Glutamatergic neuron (in vitro differentiated cells): ENCODE measurements at regions not wholly inside any gene's neighbourhood (a gene's known extent, or its start where the extent isn't known, plus 50 kb on each side); places are given as distances from the start of the nearest gene placed in this dataset.

ENCODE experiments used
- DNase-seq: peaks from one replicate; pipeline ENCODE4 v3.0.0; 2022
- H3K27ac Mint-ChIP-seq: one replicate; pipeline ENCODE4 v1.8.0; 2020; ENCODE audit warnings: mild to moderate bottlenecking, mixed read lengths, inconsistent platforms; ENCODE audit not compliant: unreplicated experiment
- H3K27me3 Mint-ChIP-seq: one replicate; pipeline ENCODE4 v1.8.0; 2020; ENCODE audit warnings: mild to moderate bottlenecking, moderate library complexity, mixed read lengths, inconsistent platforms; ENCODE audit not compliant: unreplicated experiment
- H3K36me3 Mint-ChIP-seq: one replicate; pipeline ENCODE4 v1.8.0; 2020; ENCODE audit warnings: mild to moderate bottlenecking, mixed read lengths, inconsistent platforms; ENCODE audit not compliant: unreplicated experiment
- H3K4me1 Mint-ChIP-seq: one replicate; pipeline ENCODE4 v1.8.0; 2020; ENCODE audit warnings: mild to moderate bottlenecking, low read depth, mixed read lengths, inconsistent platforms; ENCODE audit not compliant: unreplicated experiment
- H3K4me3 Mint-ChIP-seq: one replicate; pipeline ENCODE4 v1.8.0; 2020; ENCODE audit warnings: mild to moderate bottlenecking, mixed read lengths, inconsistent platforms; ENCODE audit not compliant: unreplicated experiment
- H3K9me3 Mint-ChIP-seq: one replicate; pipeline ENCODE4 v1.8.0; 2020; ENCODE audit warnings: mild to moderate bottlenecking, moderate library complexity, mixed read lengths, inconsistent platforms; ENCODE audit not compliant: unreplicated experiment
- TF ChIP-seq, protein P1 (sequence below): fragments of 200-600 bp; sonication (generic); IDR thresholded peaks from one replicate; pipeline ENCODE4 v1.5.0; 2021; ENCODE audit not compliant: partially characterized antibody, unreplicated experiment

- Mint-ChIP-seq H3K9me3 (peaks cover 3% of the 10 kb centered on the region), H3K27me3 (no peaks in the 10 kb centered on the region), H3K4me1 (no peaks in the 10 kb centered on the region), H3K36me3 (no peaks in the 10 kb centered on the region), H3K27ac (no peak overlapping the region), H3K4me3 (no peak overlapping the region)
- no peak for DNase-seq
- TF ChIP-seq, protein P1, sequence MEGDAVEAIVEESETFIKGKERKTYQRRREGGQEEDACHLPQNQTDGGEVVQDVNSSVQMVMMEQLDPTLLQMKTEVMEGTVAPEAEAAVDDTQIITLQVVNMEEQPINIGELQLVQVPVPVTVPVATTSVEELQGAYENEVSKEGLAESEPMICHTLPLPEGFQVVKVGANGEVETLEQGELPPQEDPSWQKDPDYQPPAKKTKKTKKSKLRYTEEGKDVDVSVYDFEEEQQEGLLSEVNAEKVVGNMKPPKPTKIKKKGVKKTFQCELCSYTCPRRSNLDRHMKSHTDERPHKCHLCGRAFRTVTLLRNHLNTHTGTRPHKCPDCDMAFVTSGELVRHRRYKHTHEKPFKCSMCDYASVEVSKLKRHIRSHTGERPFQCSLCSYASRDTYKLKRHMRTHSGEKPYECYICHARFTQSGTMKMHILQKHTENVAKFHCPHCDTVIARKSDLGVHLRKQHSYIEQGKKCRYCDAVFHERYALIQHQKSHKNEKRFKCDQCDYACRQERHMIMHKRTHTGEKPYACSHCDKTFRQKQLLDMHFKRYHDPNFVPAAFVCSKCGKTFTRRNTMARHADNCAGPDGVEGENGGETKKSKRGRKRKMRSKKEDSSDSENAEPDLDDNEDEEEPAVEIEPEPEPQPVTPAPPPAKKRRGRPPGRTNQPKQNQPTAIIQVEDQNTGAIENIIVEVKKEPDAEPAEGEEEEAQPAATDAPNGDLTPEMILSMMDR, result no peak
These were observed 233.4 kb downstream of the TRIB2 start for GRCh38 chr2:12950174-12950573.

GRCh38 chr2:12950957-12951656 is 234.4 kb downstream of the TRIB2 start:
- TF ChIP-seq, protein P1, result no peak
- H3K4me3 Mint-ChIP-seq, result no peak overlapping the region
- no peak for DNase-seq
- H3K4me1 Mint-ChIP-seq, result no peaks in the 10 kb centered on the region
- H3K27me3 Mint-ChIP-seq, result no peaks in the 10 kb centered on the region
- H3K9me3 Mint-ChIP-seq, result peaks cover 4% of the 10 kb centered on the region
- no peak overlapping the region for H3K27ac Mint-ChIP-seq
- H3K36me3 Mint-ChIP-seq, result no peaks in the 10 kb centered on the region

- TF ChIP-seq, protein P1, result no peak
- no peaks in the 10 kb centered on the region for H3K4me1 Mint-ChIP-seq
- no peak overlapping the region for H3K27ac Mint-ChIP-seq
- no peaks in the 10 kb centered on the region for H3K36me3 Mint-ChIP-seq
- no peak overlapping the region for H3K4me3 Mint-ChIP-seq
- no peak for DNase-seq
- no peaks in the 10 kb centered on the region for H3K27me3 Mint-ChIP-seq
- H3K9me3 Mint-ChIP-seq, result peaks cover 4% of the 10 kb centered on the region
These were observed 234.9 kb downstream of the TRIB2 start for GRCh38 chr2:12951657-12951973.

GRCh38 chr2:12953596-12953995 is 236.9 kb downstream of the TRIB2 start:
- peaks cover 4% of the 10 kb centered on the region for H3K9me3 Mint-ChIP-seq
- H3K4me1 Mint-ChIP-seq, result no peaks in the 10 kb centered on the region
- H3K36me3 Mint-ChIP-seq, result no peaks in the 10 kb centered on the region
- no peak overlapping the region for H3K27ac Mint-ChIP-seq
- H3K4me3 Mint-ChIP-seq, result no peak overlapping the region
- H3K27me3 Mint-ChIP-seq, result no peaks in the 10 kb centered on the region
- no peak for DNase-seq
- TF ChIP-seq, protein P1, result no peak

DNA sequence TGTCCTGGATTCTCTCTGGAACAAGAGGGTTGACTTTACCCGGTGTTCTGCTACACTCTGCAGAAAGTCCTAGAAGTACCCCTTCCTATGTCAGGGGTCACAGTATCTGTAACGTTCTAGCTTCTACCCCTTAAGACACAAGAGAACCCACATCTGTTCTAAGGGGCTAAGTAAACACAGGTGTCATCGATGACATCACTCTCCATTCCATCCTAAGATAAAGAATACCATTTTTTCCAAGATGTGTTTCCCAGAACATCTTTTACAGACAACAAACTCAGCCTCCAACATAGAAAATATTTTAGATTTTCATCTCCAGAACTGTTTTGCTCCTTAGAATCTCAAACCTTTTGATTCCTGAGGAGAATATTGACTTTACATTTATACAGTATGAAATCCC is 239.1 kb downstream of the TRIB2 start:
- no peak for DNase-seq
- TF ChIP-seq, protein P1, result no peak
- Mint-ChIP-seq H3K27ac (no peak overlapping the region), H3K27me3 (no peaks in the 10 kb centered on the region), H3K9me3 (peaks cover 4% of the 10 kb centered on the region), H3K4me1 (no peaks in the 10 kb centered on the region), H3K36me3 (peaks cover 5% of the 10 kb centered on the region), H3K4me3 (no peak overlapping the region)
